Kidney epithelial cell (primary cell): ENCODE measurements at regions not wholly inside any gene's neighbourhood (a gene's known extent, or its start where the extent isn't known, plus 50 kb on each side); places are given as distances from the start of the nearest gene placed in this dataset.

Source experiments
- DNase-seq: peaks from one replicate; pipeline ENCODE4 v3.0.0-alpha.2; 2010; ENCODE audit warnings: low read depth
- H3K27me3 ChIP-seq: 2 replicates; pipeline ENCODE4 v1.6.0; 2011; ENCODE audit warnings: low read length; ENCODE audit not compliant: control insufficient read depth, insufficient read depth
- H3K36me3 ChIP-seq: 2 replicates; pipeline ENCODE4 v1.5.1; 2011; ENCODE audit warnings: low read length; ENCODE audit not compliant: control insufficient read depth, insufficient read depth
- H3K4me3 ChIP-seq: 2 replicates; pipeline ENCODE4 v1.5.1; 2011; ENCODE audit warnings: low read depth, mild to moderate bottlenecking, control low read depth, low read length
- CTCF ChIP-seq: IDR thresholded peaks from 2 replicates; pipeline ENCODE4 v1.5.1; 2011; ENCODE audit warnings: mild to moderate bottlenecking, moderate library complexity, low read length, control low read depth, inconsistent platforms; ENCODE audit not compliant: insufficient read depth, poor library complexity, severe bottlenecking

- no peak for TF ChIP-seq CTCF
- H3K36me3 ChIP-seq: no peaks in the 10 kb centered on the region
- no peak for DNase-seq
- H3K4me3 ChIP-seq: no peak overlapping the region
- peaks cover 4% of the 10 kb centered on the region for H3K27me3 ChIP-seq
Measured at GRCh38 chr14:104284636-104285507, 146.5 kb downstream of the KIF26A start.

- no peaks in the 10 kb centered on the region for H3K36me3 ChIP-seq
- DNase-seq: no peak
- H3K27me3 ChIP-seq: peaks cover 4% of the 10 kb centered on the region
- no peak for TF ChIP-seq CTCF
- H3K4me3 ChIP-seq: no peak overlapping the region
Measured at GRCh38 chr14:104285508-104285840, 147.1 kb downstream of the KIF26A start.

- Histone ChIP-seq H3K27me3 (peaks cover 4% of the 10 kb centered on the region), H3K4me3 (no peak overlapping the region), H3K36me3 (no peaks in the 10 kb centered on the region)
- TF ChIP-seq CTCF: no peak
- no peak for DNase-seq
Measured at GRCh38 chr14:104286086-104286485, 147.7 kb downstream of the KIF26A start.

- Histone ChIP-seq H3K4me3 (no peak overlapping the region), H3K27me3 (peaks cover 4% of the 10 kb centered on the region), H3K36me3 (no peaks in the 10 kb centered on the region)
- no peak for TF ChIP-seq CTCF
- DNase-seq: no peak
Measured at GRCh38 chr14:104286496-104286895, 148.1 kb downstream of the KIF26A start.

- no peak overlapping the region for H3K4me3 ChIP-seq
- H3K36me3 ChIP-seq: no peaks in the 10 kb centered on the region
- TF ChIP-seq CTCF: no peak
- DNase-seq: no peak
- H3K27me3 ChIP-seq: peaks cover 4% of the 10 kb centered on the region
Measured at GRCh38 chr14:104287301-104288009, 149.1 kb downstream of the KIF26A start.
